ENCODE measurements at regions not wholly inside any gene's neighbourhood (a gene's known extent, or its start where the extent isn't known, plus 50 kb on each side); places are given as distances from the start of the nearest gene placed in this dataset.

DNA sequence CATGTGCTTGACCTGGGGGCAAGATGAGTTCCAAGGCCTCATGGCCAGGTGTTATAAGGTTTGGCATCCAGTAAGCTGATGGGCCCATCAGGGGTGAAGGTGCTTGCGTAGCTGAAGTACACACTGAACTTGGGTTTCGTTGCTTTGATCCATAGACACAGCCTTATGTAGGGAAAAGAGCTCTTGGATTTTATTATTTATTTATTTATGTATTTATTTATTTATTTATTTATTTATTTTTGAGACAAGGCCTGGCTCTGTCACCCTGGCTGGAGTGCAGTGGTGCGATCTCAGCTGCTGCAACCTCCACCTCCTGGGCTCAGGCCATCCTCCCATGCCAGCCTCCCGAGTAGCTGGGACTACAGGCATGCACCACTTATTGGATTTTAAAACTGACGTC, 63.2 kb downstream of the FOXD2 start:
- TF ChIP-seq, protein P1, sequence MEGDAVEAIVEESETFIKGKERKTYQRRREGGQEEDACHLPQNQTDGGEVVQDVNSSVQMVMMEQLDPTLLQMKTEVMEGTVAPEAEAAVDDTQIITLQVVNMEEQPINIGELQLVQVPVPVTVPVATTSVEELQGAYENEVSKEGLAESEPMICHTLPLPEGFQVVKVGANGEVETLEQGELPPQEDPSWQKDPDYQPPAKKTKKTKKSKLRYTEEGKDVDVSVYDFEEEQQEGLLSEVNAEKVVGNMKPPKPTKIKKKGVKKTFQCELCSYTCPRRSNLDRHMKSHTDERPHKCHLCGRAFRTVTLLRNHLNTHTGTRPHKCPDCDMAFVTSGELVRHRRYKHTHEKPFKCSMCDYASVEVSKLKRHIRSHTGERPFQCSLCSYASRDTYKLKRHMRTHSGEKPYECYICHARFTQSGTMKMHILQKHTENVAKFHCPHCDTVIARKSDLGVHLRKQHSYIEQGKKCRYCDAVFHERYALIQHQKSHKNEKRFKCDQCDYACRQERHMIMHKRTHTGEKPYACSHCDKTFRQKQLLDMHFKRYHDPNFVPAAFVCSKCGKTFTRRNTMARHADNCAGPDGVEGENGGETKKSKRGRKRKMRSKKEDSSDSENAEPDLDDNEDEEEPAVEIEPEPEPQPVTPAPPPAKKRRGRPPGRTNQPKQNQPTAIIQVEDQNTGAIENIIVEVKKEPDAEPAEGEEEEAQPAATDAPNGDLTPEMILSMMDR (optimal IDR thresholded peaks at IDR 0.05 in 1 of 3, IDR thresholded peaks at IDR 0.05 in 1 of 3, conservative IDR thresholded peaks at IDR 0.05 in 1 of 3; ENCODE audit: extremely low read depth in 1 of 3, insufficient read depth in 2 of 3, low read length in 3 of 3) = no peak
- TF ChIP-seq EZH2 (IDR thresholded peaks at IDR 0.05; ENCODE audit: low read length) = no peak
